A549 (cell line): ENCODE measurements at regions not wholly inside any gene's neighbourhood (a gene's known extent, or its start where the extent isn't known, plus 50 kb on each side); places are given as distances from the start of the nearest gene placed in this dataset.

Experiments
- ATAC-seq, 2 experiments: fragments of 200-7000 bp in 1 of 2; fragments of >200 bp in 1 of 2; cut with Nextera tagmentation in 1 of 2; cut with Tn5 transposase in 1 of 2; 3 replicates each; pipeline versions ENCODE4 v1.8.0 to v1.9.1; 2018 to 2020; ENCODE audit warnings: mild to moderate bottlenecking in 1 of 2, moderate library complexity in 1 of 2
- CTCF ChIA-PET: fragments of 300-600 bp; sonication (Branson Sonifier 250); formaldehyde crosslinking; extraction: SDS; loops from one replicate; lab custom pipeline; 2021; ENCODE audit warnings: antibody characterized with exemption, inconsistent platforms; lab: Yijun Ruan, JAX
- POLR2A ChIA-PET: fragments of 350-600 bp; formaldehyde crosslinking; extraction: SDS; loops from one replicate; lab custom pipeline; 2021; ENCODE audit warnings: antibody characterized with exemption, inconsistent platforms; lab: Yijun Ruan, JAX
- DNase-seq, 2 experiments: peaks; one replicate each; pipeline versions ENCODE4 v3.0.0 to v3.0.0-alpha.2; 2011 to 2016; ENCODE audit warnings: low read depth in 1 of 2, low spot score in 1 of 2
- FAIRE-seq: peaks from 2 replicates; lab custom pipeline; 2011; peaks lifted over from hg19 to GRCh38; lab: Jason Lieb, UNC
- H3K27ac ChIP-seq, 2 experiments: fragments of >200 bp; sonication (Bioruptor Twin); formaldehyde crosslinking; 3 replicates each; pipeline ENCODE4 v1.5.1; 2016 to 2017
- H3K4me1 ChIP-seq: fragments of >200 bp; sonication (Bioruptor Twin); formaldehyde crosslinking; 3 replicates; pipeline ENCODE4 v1.6.1; 2016
- H3K4me2 ChIP-seq: fragments of >200 bp; sonication (Bioruptor Twin); formaldehyde crosslinking; 3 replicates; pipeline ENCODE4 v1.6.1; 2016
- H3K4me3 ChIP-seq: fragments of >200 bp; sonication (Bioruptor Twin); formaldehyde crosslinking; 3 replicates; pipeline ENCODE4 v1.5.1; 2016
- H3K9me3 ChIP-seq: fragments of >200 bp; sonication (Bioruptor Twin); formaldehyde crosslinking; 3 replicates; pipeline ENCODE4 v1.6.1; 2016
- BHLHE40 ChIP-seq: IDR thresholded peaks from 2 replicates; pipeline ENCODE4 v1.6.1; 2012; ENCODE audit warnings: low read depth, low read length, inconsistent platforms
- CBX2 ChIP-seq: fragments of 200-600 bp; sonication (generic); IDR thresholded peaks from 2 replicates; pipeline ENCODE4 v1.6.1; 2016; ENCODE audit warnings: low read depth, mild to moderate bottlenecking, borderline replicate concordance
- CEBPB ChIP-seq, 2 experiments: fragments of >200 bp in 1 of 2; sonication (Bioruptor Twin) in 1 of 2; formaldehyde crosslinking in 1 of 2; IDR thresholded peaks; 2 replicates each; pipeline ENCODE4 v1.6.1; 2012 to 2016
- EHF ChIP-seq: fragments of 250-450 bp; sonication (Bioruptor Pico); IDR thresholded peaks from 2 replicates; pipeline ENCODE4 v1.5.0; 2020; ENCODE audit warnings: mild to moderate bottlenecking
- EP300 ChIP-seq, 2 experiments: fragments of >200 bp; sonication (Bioruptor Twin); formaldehyde crosslinking; IDR thresholded peaks; 2 replicates in 1 of 2; 3 replicates in 1 of 2; pipeline ENCODE4 v1.6.1; 2016 to 2017
- FOSL2 ChIP-seq, 2 experiments: fragments of 450-650 bp in 1 of 2; fragments of >200 bp in 1 of 2; sonication (Bioruptor Twin) in 1 of 2; formaldehyde crosslinking; IDR thresholded peaks; 2 replicates each; pipeline versions ENCODE4 v1.5.0 to v1.6.1; 2016 to 2020; ENCODE audit warnings: mild to moderate bottlenecking in 1 of 2, moderate library complexity in 1 of 2
- FOXS1 ChIP-seq: fragments of 250-450 bp; sonication (Bioruptor Pico); IDR thresholded peaks from 2 replicates; pipeline ENCODE4 v1.5.0; 2020; ENCODE audit warnings: mild to moderate bottlenecking, moderate library complexity
- HDAC2 ChIP-seq: fragments of 200-600 bp; sonication (generic); IDR thresholded peaks from 2 replicates; pipeline ENCODE4 v1.6.1; 2016
- HOXB5 ChIP-seq: fragments of 250-450 bp; sonication (Bioruptor Pico); IDR thresholded peaks from 2 replicates; pipeline ENCODE4 v1.5.0; 2020; ENCODE audit warnings: mild to moderate bottlenecking, moderate library complexity
- JUN ChIP-seq, 2 experiments: fragments of >200 bp; sonication (Bioruptor Twin); formaldehyde crosslinking; IDR thresholded peaks; 2 replicates in 1 of 2; 3 replicates in 1 of 2; pipeline ENCODE4 v1.6.1; 2016 to 2017
- KDM1A ChIP-seq: fragments of 200-600 bp; sonication (generic); IDR thresholded peaks from 2 replicates; pipeline ENCODE4 v1.6.1; 2016; ENCODE audit warnings: low read depth, mild to moderate bottlenecking
- KDM5A ChIP-seq: fragments of 200-600 bp; sonication (generic); IDR thresholded peaks from 2 replicates; pipeline ENCODE4 v1.6.1; 2016; ENCODE audit warnings: antibody characterized with exemption, mild to moderate bottlenecking
- MAFK ChIP-seq: fragments of 450-650 bp; IDR thresholded peaks from 2 replicates; pipeline ENCODE4 v1.6.1; 2014; ENCODE audit not compliant: partially characterized antibody
- MAZ ChIP-seq: fragments of 150-350 bp; IDR thresholded peaks from 2 replicates; pipeline ENCODE4 v1.6.1; 2014; ENCODE audit warnings: antibody characterized with exemption, low read depth, low read length, borderline replicate concordance
- MYC ChIP-seq: IDR thresholded peaks from 2 replicates; pipeline ENCODE4 v1.6.1; 2012; ENCODE audit warnings: mild to moderate bottlenecking, inconsistent platforms, low read length, improper control_type of control experiment, borderline replicate concordance
- NFE2L2 ChIP-seq: fragments of 150-350 bp; conservative IDR thresholded peaks from 2 replicates; pipeline ENCODE4 v1.6.1; 2014; ENCODE audit warnings: low read length
- NPAS2 ChIP-seq: fragments of 250-450 bp; sonication (Bioruptor Pico); IDR thresholded peaks from 2 replicates; pipeline ENCODE4 v1.8.0; 2022; ENCODE audit warnings: mild to moderate bottlenecking, moderate library complexity, borderline replicate concordance
- NR3C1 ChIP-seq: fragments of >200 bp; sonication (Bioruptor Twin); formaldehyde crosslinking; IDR thresholded peaks from 3 replicates; pipeline ENCODE4 v1.6.1; 2017
- POLR2A ChIP-seq: IDR thresholded peaks from 2 replicates; pipeline ENCODE4 v1.6.1; 2012; ENCODE audit warnings: mild to moderate bottlenecking, low read length
- RCOR1 ChIP-seq: fragments of 150-350 bp; IDR thresholded peaks from 2 replicates; pipeline ENCODE4 v1.6.1; 2014; ENCODE audit warnings: antibody characterized with exemption, low read length, low read depth
- RNF2 ChIP-seq: fragments of 200-600 bp; sonication (generic); IDR thresholded peaks from 2 replicates; pipeline ENCODE4 v1.6.1; 2016; ENCODE audit warnings: low read depth, mild to moderate bottlenecking, antibody characterized with exemption, moderate library complexity, borderline replicate concordance
- SMC3 ChIP-seq: fragments of >200 bp; sonication (Bioruptor Twin); formaldehyde crosslinking; IDR thresholded peaks from 3 replicates; pipeline ENCODE4 v1.6.1; 2018; ENCODE audit warnings: inconsistent platforms
- TP53 ChIP-seq: fragments of 250-450 bp; sonication (Bioruptor Pico); IDR thresholded peaks from 2 replicates; pipeline ENCODE4 v1.5.0; 2021; ENCODE audit warnings: mild to moderate bottlenecking, moderate library complexity
- ZC3H11A ChIP-seq: fragments of 450-650 bp; IDR thresholded peaks from 2 replicates; pipeline ENCODE4 v1.6.1; 2014; ENCODE audit warnings: antibody characterized with exemption, mild to moderate bottlenecking
- ZFP36 ChIP-seq: fragments of 450-650 bp; IDR thresholded peaks from 2 replicates; pipeline ENCODE4 v1.6.1; 2014; ENCODE audit warnings: borderline replicate concordance; ENCODE audit not compliant: partially characterized antibody
- WGBS: methylation state at CpG from one replicate; pipeline ENCODE4 v1.1.6; 2017; ENCODE audit errors: missing lambda C conversion rate; 5-methylcytosine and 5-hydroxymethylcytosine counted together
- TF ChIP-seq, protein P1 (sequence below): IDR thresholded peaks from 2 replicates; pipeline ENCODE4 v1.6.1; 2012
- TF ChIP-seq, protein P2 (sequence below): fragments of >200 bp; sonication (Bioruptor Twin); formaldehyde crosslinking; IDR thresholded peaks from 3 replicates; pipeline ENCODE4 v1.6.1; 2016
- TF ChIP-seq, protein P3 (sequence below): IDR thresholded peaks from 2 replicates; pipeline ENCODE4 v1.6.1; 2012; ENCODE audit warnings: low read depth, borderline replicate concordance
- TF ChIP-seq, protein P4 (sequence below): fragments of 450-650 bp; IDR thresholded peaks from 2 replicates; pipeline ENCODE4 v1.6.1; 2014; ENCODE audit warnings: antibody characterized with exemption
- TF ChIP-seq, protein P5 (sequence below): fragments of 250-450 bp; sonication (Bioruptor Pico); IDR thresholded peaks from 2 replicates; pipeline ENCODE4 v1.5.0; 2020; ENCODE audit warnings: low read depth, mild to moderate bottlenecking, moderate library complexity
- TF ChIP-seq, protein P6 (sequence below): fragments of >200 bp; sonication (Bioruptor Twin); formaldehyde crosslinking; IDR thresholded peaks from 2 replicates; pipeline ENCODE4 v1.6.1; 2016

DNA sequence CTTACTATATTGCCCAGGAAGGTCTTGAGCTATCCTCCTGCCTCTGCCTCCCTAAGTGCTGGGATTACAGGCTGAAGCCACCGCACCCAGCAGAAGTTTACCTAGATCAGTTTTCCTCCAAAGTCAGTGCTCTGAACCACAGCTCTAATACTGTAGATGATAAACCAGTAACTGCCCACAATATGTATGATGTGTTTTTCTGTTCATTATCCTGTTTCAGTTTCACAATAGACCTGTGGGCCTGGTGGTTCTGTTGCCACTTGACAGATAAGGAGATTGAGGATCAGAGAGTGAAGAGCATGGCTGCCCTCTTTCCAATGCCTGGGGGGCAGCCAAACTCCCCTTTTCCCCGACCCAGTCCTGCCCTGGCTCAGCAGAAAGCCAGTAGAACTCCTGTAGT, 87.0 kb downstream of the EFNB1 start:
- TF ChIP-seq HOXB5 (CRISPR knock-in tag) = no peak
- no peak for TF ChIP-seq NFE2L2
- TF ChIP-seq EHF (CRISPR knock-in tag) = no peak
- no peak for TF ChIP-seq ZC3H11A
- TF ChIP-seq RCOR1 = no peak
- TF ChIP-seq EP300 (IDR thresholded peaks at IDR 0.05) = no peak
- no peak for TF ChIP-seq MAFK
- TF ChIP-seq POLR2A = no peak
- TF ChIP-seq JUN (IDR thresholded peaks at IDR 0.05) = no peak
- TF ChIP-seq, protein P1, sequence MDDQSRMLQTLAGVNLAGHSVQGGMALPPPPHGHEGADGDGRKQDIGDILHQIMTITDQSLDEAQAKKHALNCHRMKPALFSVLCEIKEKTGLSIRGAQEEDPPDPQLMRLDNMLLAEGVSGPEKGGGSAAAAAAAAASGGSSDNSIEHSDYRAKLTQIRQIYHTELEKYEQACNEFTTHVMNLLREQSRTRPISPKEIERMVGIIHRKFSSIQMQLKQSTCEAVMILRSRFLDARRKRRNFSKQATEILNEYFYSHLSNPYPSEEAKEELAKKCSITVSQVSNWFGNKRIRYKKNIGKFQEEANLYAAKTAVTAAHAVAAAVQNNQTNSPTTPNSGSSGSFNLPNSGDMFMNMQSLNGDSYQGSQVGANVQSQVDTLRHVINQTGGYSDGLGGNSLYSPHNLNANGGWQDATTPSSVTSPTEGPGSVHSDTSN = no peak
- TF ChIP-seq CEBPB (IDR thresholded peaks at IDR 0.05) = no peak
- no peak for TF ChIP-seq ZFP36
- TF ChIP-seq MAZ = no peak
- TF ChIP-seq, protein P2, sequence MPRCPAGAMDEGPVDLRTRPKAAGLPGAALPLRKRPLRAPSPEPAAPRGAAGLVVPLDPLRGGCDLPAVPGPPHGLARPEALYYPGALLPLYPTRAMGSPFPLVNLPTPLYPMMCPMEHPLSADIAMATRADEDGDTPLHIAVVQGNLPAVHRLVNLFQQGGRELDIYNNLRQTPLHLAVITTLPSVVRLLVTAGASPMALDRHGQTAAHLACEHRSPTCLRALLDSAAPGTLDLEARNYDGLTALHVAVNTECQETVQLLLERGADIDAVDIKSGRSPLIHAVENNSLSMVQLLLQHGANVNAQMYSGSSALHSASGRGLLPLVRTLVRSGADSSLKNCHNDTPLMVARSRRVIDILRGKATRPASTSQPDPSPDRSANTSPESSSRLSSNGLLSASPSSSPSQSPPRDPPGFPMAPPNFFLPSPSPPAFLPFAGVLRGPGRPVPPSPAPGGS = no peak
- no peak for TF ChIP-seq NR3C1
- TF ChIP-seq HDAC2 = no peak
- ATAC-seq (no peak), DNase-seq (no peak), FAIRE-seq (no peak)
- H3K4me3 ChIP-seq = no peak overlapping the region
- no peak overlapping the region for H3K27ac ChIP-seq
- POLR2A ChIA-PET = no interaction called here
- no peaks in the 10 kb centered on the region for H3K4me1 ChIP-seq
- no peaks in the 10 kb centered on the region for H3K9me3 ChIP-seq
- WGBS = 69% methylated on average over 1 of the region's 2 CpGs
- CTCF ChIA-PET = no interaction called here
- H3K4me2 ChIP-seq = no peak overlapping the region

DNA sequence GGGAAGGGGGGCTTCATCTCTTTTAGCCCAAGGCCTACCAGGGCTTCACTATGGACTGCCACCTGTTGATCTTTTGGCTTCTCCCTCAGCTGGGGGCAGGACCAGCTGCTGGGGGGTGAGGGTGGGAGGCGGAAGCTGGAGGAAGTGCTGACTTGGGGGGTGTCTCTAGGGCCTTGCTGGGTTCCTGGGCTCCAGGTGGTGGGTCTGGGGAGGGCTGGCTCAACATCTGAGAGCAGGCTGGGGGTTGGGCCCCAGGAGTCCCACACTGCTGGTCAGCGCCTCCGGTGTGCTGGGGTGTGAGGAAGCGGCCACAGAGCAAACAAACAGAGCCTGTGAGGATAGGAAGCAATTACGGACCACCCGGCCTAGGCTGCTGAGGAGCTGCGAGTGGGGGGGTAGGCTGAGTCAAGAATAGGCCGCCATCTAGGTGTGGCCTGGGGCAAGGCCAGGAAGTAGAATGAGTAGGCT, 85.7 kb downstream of the EFNB1 start:
- Histone ChIP-seq H3K4me3 (no peak overlapping the region), H3K27ac (no peak overlapping the region), H3K4me2 (no peak overlapping the region), H3K9me3 (no peaks in the 10 kb centered on the region), H3K4me1 (no peaks in the 10 kb centered on the region)
- CTCF ChIA-PET = no interaction called here
- POLR2A ChIA-PET = no interaction called here
- DNase-seq = no peak
- FAIRE-seq = no peak
- no peak for TF ChIP-seq BHLHE40
- TF ChIP-seq, protein P3, sequence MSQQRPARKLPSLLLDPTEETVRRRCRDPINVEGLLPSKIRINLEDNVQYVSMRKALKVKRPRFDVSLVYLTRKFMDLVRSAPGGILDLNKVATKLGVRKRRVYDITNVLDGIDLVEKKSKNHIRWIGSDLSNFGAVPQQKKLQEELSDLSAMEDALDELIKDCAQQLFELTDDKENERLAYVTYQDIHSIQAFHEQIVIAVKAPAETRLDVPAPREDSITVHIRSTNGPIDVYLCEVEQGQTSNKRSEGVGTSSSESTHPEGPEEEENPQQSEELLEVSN = no peak
- TF ChIP-seq, protein P4, sequence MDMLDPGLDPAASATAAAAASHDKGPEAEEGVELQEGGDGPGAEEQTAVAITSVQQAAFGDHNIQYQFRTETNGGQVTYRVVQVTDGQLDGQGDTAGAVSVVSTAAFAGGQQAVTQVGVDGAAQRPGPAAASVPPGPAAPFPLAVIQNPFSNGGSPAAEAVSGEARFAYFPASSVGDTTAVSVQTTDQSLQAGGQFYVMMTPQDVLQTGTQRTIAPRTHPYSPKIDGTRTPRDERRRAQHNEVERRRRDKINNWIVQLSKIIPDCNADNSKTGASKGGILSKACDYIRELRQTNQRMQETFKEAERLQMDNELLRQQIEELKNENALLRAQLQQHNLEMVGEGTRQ = no peak
- no peak for TF ChIP-seq NPAS2 (CRISPR knock-in tag)
- TF ChIP-seq RNF2 = no peak
- TF ChIP-seq, protein P5, sequence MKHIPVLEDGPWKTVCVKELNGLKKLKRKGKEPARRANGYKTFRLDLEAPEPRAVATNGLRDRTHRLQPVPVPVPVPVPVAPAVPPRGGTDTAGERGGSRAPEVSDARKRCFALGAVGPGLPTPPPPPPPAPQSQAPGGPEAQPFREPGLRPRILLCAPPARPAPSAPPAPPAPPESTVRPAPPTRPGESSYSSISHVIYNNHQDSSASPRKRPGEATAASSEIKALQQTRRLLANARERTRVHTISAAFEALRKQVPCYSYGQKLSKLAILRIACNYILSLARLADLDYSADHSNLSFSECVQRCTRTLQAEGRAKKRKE (CRISPR knock-in tag) = no peak
- TF ChIP-seq KDM5A = no peak
- no peak for TF ChIP-seq FOXS1 (CRISPR knock-in tag)
- TF ChIP-seq, protein P6, sequence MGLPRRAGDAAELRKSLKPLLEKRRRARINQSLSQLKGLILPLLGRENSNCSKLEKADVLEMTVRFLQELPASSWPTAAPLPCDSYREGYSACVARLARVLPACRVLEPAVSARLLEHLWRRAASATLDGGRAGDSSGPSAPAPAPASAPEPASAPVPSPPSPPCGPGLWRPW = no peak
- no peak for TF ChIP-seq MYC
- TF ChIP-seq TP53 (CRISPR knock-in tag) = no peak
- TF ChIP-seq CBX2 = no peak
- TF ChIP-seq ZC3H11A = no peak
- no peak for TF ChIP-seq JUN (IDR thresholded peaks at IDR 0.05)
- no peak for TF ChIP-seq KDM1A
- TF ChIP-seq, protein P1 = no peak
- TF ChIP-seq FOSL2 (IDR thresholded peaks at IDR 0.05) = no peak
- no peak for TF ChIP-seq FOSL2 (CRISPR knock-in tag; IDR thresholded peaks at IDR 0.05)
- no peak for TF ChIP-seq SMC3
- no peak for ATAC-seq
- 71% methylated on average over 7 of the region's 8 CpGs for WGBS
